ENCODE measurements at regions not wholly inside any gene's neighbourhood (a gene's known extent, or its start where the extent isn't known, plus 50 kb on each side); places are given as distances from the start of the nearest gene placed in this dataset.

DNA sequence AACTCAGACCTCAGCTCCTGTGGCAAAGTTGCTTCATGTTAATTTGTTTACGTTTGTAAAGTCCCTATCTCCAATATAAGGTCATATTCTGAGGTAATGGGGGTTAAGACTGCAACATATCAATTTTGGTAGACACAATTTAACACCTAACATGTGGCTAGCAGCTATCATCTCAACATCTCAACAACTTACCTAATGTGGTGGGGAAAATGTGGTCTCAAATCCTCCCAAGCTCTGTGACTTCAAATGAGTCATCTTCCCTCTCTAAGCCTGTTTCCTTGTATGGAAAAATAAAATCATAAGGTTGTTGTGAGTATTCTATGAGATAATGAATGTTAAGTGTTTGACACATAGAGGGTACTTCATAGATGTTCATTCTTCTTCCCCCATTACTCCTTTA is 443.3 kb downstream of the CDK5RAP2 start:
- H2BK20ac ChIP-seq (ENCODE audit: low read depth, low read length, poor library complexity, severe bottlenecking), result no peak overlapping the region
- H3K14ac ChIP-seq (ENCODE audit: insufficient read depth, low read length), result no peak overlapping the region
- H2BK15ac ChIP-seq (ENCODE audit: low read depth, low read length), result no peak overlapping the region
- no peak overlapping the region for H2BK5ac ChIP-seq (ENCODE audit: insufficient read length, low read length)
- Mint-ChIP-seq H3K9me3 (peaks cover 30 to 37% of the 10 kb centered on the region in 2 experiments), H3K27me3 (ENCODE audit: low read depth) (peaks cover 5% of the 10 kb centered on the region; the same call in 1 of the 2 replicates), H3K4me3 (no peak overlapping the region), H3K4me1 (no peaks in the 10 kb centered on the region), H3K36me3 (ENCODE audit: insufficient read depth in 1 of 3, low read depth in 3 of 3) (peaks cover 6 to 25% (median 12%) of the 10 kb centered on the region in 3 experiments; a peak in 6 of 7 replicates), H3K27ac (no peak overlapping the region)
- no peak overlapping the region for H2AFZ ChIP-seq (ENCODE audit: low read length)
- no peak overlapping the region for H4K5ac ChIP-seq (ENCODE audit: insufficient read length, low read depth, low read length)
- no peak overlapping the region for H3T11ph ChIP-seq (ENCODE audit: low read length)
- H3K56ac ChIP-seq (ENCODE audit: insufficient read length, low read depth, low read length), result no peak overlapping the region
- no peaks in the 10 kb centered on the region for H3K23me2 ChIP-seq (ENCODE audit: insufficient read length, low read depth, low read length, poor library complexity, severe bottlenecking)
- H3K18ac ChIP-seq (ENCODE audit: insufficient read length, low read depth, low read length), result no peak overlapping the region
- H2AK5ac ChIP-seq (ENCODE audit: insufficient read length, low read length), result no peak overlapping the region
- no peak overlapping the region for H3K9ac ChIP-seq (ENCODE audit: extremely low read depth, insufficient read length, low read length)
- no peak for TF ChIP-seq CTCF (conservative IDR thresholded peaks at IDR 0.05)
- no peak overlapping the region for H4K8ac ChIP-seq (replicated peaks; ENCODE audit: insufficient read length, low read depth, low read length)
- no CpG with 5 or more reads among the region's 1 CpG for WGBS (ENCODE audit: extremely low coverage, insufficient read length, low lambda C conversion rate)
- no peak overlapping the region for H2BK120ac ChIP-seq (ENCODE audit: low read depth, low read length, poor library complexity, severe bottlenecking)
- no peak overlapping the region for H3K4ac ChIP-seq (ENCODE audit: low read depth, low read length)
- no peak overlapping the region for H3K4me2 ChIP-seq (ENCODE audit: insufficient read depth, insufficient read length, low read length)
- no peaks in the 10 kb centered on the region for H3K27me3 ChIP-seq (ENCODE audit: insufficient read depth, low read length)
- no peak for DNase-seq
- H4K20me1 ChIP-seq (ENCODE audit: control insufficient read depth, insufficient read depth, insufficient read length), result no peaks in the 10 kb centered on the region
- H4K91ac ChIP-seq (ENCODE audit: insufficient read length, low read depth, low read length), result no peak overlapping the region
- H3K4me1 ChIP-seq (ENCODE audit: insufficient read depth, low read length), result no peaks in the 10 kb centered on the region
- no peak overlapping the region for H2BK12ac ChIP-seq (ENCODE audit: insufficient read length, low read depth, low read length)
- no peak overlapping the region for H3K23ac ChIP-seq (ENCODE audit: insufficient read length, low read depth, low read length)
- H3K79me2 ChIP-seq (ENCODE audit: insufficient read depth, low read length), result no peaks in the 10 kb centered on the region
- H3K9me3 ChIP-seq (ENCODE audit: control insufficient read depth, low read depth, low read length), result no peaks in the 10 kb centered on the region
- H3K79me1 ChIP-seq (ENCODE audit: insufficient read depth, low read depth, low read length, poor library complexity, severe bottlenecking), result no peaks in the 10 kb centered on the region
- no peak overlapping the region for H3K27ac ChIP-seq (ENCODE audit: insufficient read length, low read depth, low read length)

Measured in H9 (cell line).